ENCODE measurements at regions not wholly inside any gene's neighbourhood (a gene's known extent, or its start where the extent isn't known, plus 50 kb on each side); places are given as distances from the start of the nearest gene placed in this dataset.

GRCh38 chr2:200725596-200725995 is 86.1 kb upstream of the BZW1 start:
- intact Hi-C loops (cut with DNase I, micrococcal nuclease): loop anchor here in 1 of 2 experiments (5.0 kb wide), 1 partner anchor 72 kb away; no protein-coding TSS in a partner anchor
- H3K4me1 Mint-ChIP-seq (ENCODE audit: low read depth): no peaks in the 10 kb centered on the region
- no peak for TF ChIP-seq CTCF (IDR thresholded peaks at IDR 0.05)
- no peaks in the 10 kb centered on the region for H3K27me3 ChIP-seq (ENCODE audit: control insufficient read depth in 1 of 2, insufficient read depth in 2 of 2, low read length in 2 of 2)
- ATAC-seq (ENCODE audit: poor library complexity): no peak
- H3K4me3 ChIP-seq (ENCODE audit: low read length): no peak overlapping the region
- no peak overlapping the region for H3K4me3 Mint-ChIP-seq
- DNase-seq: no peak
- peaks cover 3% of the 10 kb centered on the region for H3K27me3 Mint-ChIP-seq
- no peaks in the 10 kb centered on the region for H3K9me3 ChIP-seq (ENCODE audit: control insufficient read depth in 1 of 2, insufficient read depth in 1 of 2, low read length in 2 of 2)
- no peaks in the 10 kb centered on the region for H3K36me3 Mint-ChIP-seq (ENCODE audit: low read depth)
- H3K4me1 ChIP-seq (ENCODE audit: insufficient read depth, low read length): no peaks in the 10 kb centered on the region
- H3K27ac Mint-ChIP-seq: no peak overlapping the region
- H3K9me3 Mint-ChIP-seq: no peaks in the 10 kb centered on the region
- H3K27ac ChIP-seq (ENCODE audit: low read depth in 1 of 2, low read length in 2 of 2): no peak overlapping the region
- H3K36me3 ChIP-seq (ENCODE audit: insufficient read depth, low read length): no peaks in the 10 kb centered on the region
- ChIA-PET CTCF (interaction anchor here (1.2 kb wide), 1 partner anchor 12 kb away, joined by 3 read pairs; no protein-coding TSS in a partner anchor), POLR2A (no interaction called here)

GRCh38 chr2:200728630-200729029 is 83.1 kb upstream of the BZW1 start:
- Mint-ChIP-seq H3K4me1 (ENCODE audit: low read depth) (no peaks in the 10 kb centered on the region), H3K9me3 (no peaks in the 10 kb centered on the region), H3K4me3 (no peak overlapping the region), H3K27me3 (peaks cover 3% of the 10 kb centered on the region), H3K36me3 (ENCODE audit: low read depth) (no peaks in the 10 kb centered on the region), H3K27ac (no peak overlapping the region)
- Histone ChIP-seq H3K4me1 (ENCODE audit: insufficient read depth, low read length) (no peaks in the 10 kb centered on the region), H3K27me3 (ENCODE audit: control insufficient read depth in 1 of 2, insufficient read depth in 2 of 2, low read length in 2 of 2) (no peaks in the 10 kb centered on the region), H3K36me3 (ENCODE audit: insufficient read depth, low read length) (no peaks in the 10 kb centered on the region), H3K27ac (ENCODE audit: low read depth in 1 of 2, low read length in 2 of 2) (no peak overlapping the region), H3K4me3 (ENCODE audit: low read length) (no peak overlapping the region), H3K9me3 (ENCODE audit: control insufficient read depth in 1 of 2, insufficient read depth in 1 of 2, low read length in 2 of 2) (no peaks in the 10 kb centered on the region)
- no peak for TF ChIP-seq CTCF (IDR thresholded peaks at IDR 0.05)
- POLR2A ChIA-PET: no interaction called here
- CTCF ChIA-PET: interaction anchor here (0.8 kb wide), 1 partner anchor 8 kb away, joined by 3 read pairs; no protein-coding TSS in a partner anchor
- DNase-seq (no peak), ATAC-seq (ENCODE audit: poor library complexity) (no peak)
- intact Hi-C loops (cut with DNase I, micrococcal nuclease): loop anchor here in 1 of 2 experiments (5.0 kb wide), 1 partner anchor 69 kb away; no protein-coding TSS in a partner anchor

GRCh38 chr2:200730302-200730701 is 81.4 kb upstream of the BZW1 start:
- H3K4me1 ChIP-seq (ENCODE audit: insufficient read depth, low read length): no peaks in the 10 kb centered on the region
- POLR2A ChIA-PET: no interaction called here
- Mint-ChIP-seq H3K4me1 (ENCODE audit: low read depth) (no peaks in the 10 kb centered on the region), H3K4me3 (no peak overlapping the region), H3K27ac (no peak overlapping the region), H3K9me3 (no peaks in the 10 kb centered on the region), H3K36me3 (ENCODE audit: low read depth) (no peaks in the 10 kb centered on the region), H3K27me3 (peaks cover 9% of the 10 kb centered on the region)
- DNase-seq (no peak), ATAC-seq (ENCODE audit: poor library complexity) (no peak)
- no peaks in the 10 kb centered on the region for H3K27me3 ChIP-seq (ENCODE audit: control insufficient read depth in 1 of 2, insufficient read depth in 2 of 2, low read length in 2 of 2)
- no peak overlapping the region for H3K27ac ChIP-seq (ENCODE audit: low read depth in 1 of 2, low read length in 2 of 2)
- intact Hi-C loops (cut with DNase I, micrococcal nuclease): loop anchor here in 1 of 2 experiments (10.0 kb wide), 1 partner anchor 156 kb away; no protein-coding TSS in a partner anchor
- H3K4me3 ChIP-seq (ENCODE audit: low read length): no peak overlapping the region
- CTCF ChIA-PET: no interaction called here
- H3K36me3 ChIP-seq (ENCODE audit: insufficient read depth, low read length): no peaks in the 10 kb centered on the region
- no peaks in the 10 kb centered on the region for H3K9me3 ChIP-seq (ENCODE audit: control insufficient read depth in 1 of 2, insufficient read depth in 1 of 2, low read length in 2 of 2)
- no peak for TF ChIP-seq CTCF (IDR thresholded peaks at IDR 0.05)
